ENCODE measurements at regions not wholly inside any gene's neighbourhood (a gene's known extent, or its start where the extent isn't known, plus 50 kb on each side); places are given as distances from the start of the nearest gene placed in this dataset.

DNA sequence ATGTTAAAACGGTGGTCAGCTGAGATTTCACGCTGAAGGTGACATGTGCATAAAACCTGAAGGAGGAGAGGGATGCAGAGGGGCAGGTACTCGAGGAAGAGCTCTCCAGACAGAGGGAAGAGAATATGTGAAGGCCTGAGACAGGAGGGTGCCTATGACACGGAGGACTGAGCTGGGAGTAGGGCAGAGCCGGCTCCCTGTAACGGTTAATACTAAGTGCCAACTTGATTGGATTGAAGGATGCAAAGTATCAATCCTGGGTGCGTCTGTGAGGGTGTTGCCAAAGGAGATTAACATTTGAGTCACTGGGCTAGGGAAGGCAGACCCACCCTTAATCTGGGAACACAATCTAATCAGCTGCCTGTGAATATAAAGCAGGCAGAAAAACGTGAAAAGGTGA lies 136.2 kb upstream of the SYT6 start:
- whole genome bisulfite sequencing, 2 donors, result 71 to 80% methylated on average over 8 of the region's 8 CpGs
- H3K27me3 ChIP-seq, result no peaks in the 10 kb centered on the region
- H3K27ac ChIP-seq, result no peak overlapping the region
- H3K9me3 ChIP-seq, result no peaks in the 10 kb centered on the region
- no peak overlapping the region for H3K4me3 ChIP-seq
- no peaks in the 10 kb centered on the region for H3K4me1 ChIP-seq
- TF ChIP-seq, protein P1, sequence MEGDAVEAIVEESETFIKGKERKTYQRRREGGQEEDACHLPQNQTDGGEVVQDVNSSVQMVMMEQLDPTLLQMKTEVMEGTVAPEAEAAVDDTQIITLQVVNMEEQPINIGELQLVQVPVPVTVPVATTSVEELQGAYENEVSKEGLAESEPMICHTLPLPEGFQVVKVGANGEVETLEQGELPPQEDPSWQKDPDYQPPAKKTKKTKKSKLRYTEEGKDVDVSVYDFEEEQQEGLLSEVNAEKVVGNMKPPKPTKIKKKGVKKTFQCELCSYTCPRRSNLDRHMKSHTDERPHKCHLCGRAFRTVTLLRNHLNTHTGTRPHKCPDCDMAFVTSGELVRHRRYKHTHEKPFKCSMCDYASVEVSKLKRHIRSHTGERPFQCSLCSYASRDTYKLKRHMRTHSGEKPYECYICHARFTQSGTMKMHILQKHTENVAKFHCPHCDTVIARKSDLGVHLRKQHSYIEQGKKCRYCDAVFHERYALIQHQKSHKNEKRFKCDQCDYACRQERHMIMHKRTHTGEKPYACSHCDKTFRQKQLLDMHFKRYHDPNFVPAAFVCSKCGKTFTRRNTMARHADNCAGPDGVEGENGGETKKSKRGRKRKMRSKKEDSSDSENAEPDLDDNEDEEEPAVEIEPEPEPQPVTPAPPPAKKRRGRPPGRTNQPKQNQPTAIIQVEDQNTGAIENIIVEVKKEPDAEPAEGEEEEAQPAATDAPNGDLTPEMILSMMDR (IDR thresholded peaks at IDR 0.05), result no peak
- TF ChIP-seq POLR2A (IDR thresholded peaks at IDR 0.05), result no peak
- TF ChIP-seq POLR2AphosphoS5 (IDR thresholded peaks at IDR 0.05), result no peak
- intact Hi-C loops (cut with DNase I), result no loop called here
- no peaks in the 10 kb centered on the region for H3K36me3 ChIP-seq
- no peak for DNase-seq

DNA sequence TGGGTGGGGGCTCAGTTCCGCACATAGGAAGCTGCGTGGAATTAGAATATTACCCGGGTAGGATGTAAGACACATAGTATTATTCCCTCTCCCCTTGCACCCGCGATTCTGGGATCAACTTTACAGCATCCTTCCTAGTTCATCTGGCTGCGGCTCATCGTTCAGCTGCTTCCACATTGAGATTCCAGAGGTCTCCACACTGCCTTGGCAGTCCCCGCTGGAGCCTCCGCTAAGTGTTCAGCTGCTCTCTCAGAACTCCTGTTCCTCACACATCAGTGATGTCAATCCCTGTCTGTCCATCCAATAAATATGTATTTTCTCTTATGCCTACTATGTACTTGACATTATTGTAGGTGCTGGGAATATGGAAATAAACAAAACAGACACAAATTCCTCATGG lies 135.6 kb upstream of the SYT6 start:
- Histone ChIP-seq H3K4me1 (no peaks in the 10 kb centered on the region), H3K27ac (no peak overlapping the region), H3K4me3 (no peak overlapping the region), H3K36me3 (no peaks in the 10 kb centered on the region), H3K9me3 (no peaks in the 10 kb centered on the region), H3K27me3 (no peaks in the 10 kb centered on the region)
- WGBS, 2 donors, result 79 to 81% methylated on average over 9 of the region's 9 CpGs
- TF ChIP-seq POLR2A (IDR thresholded peaks at IDR 0.05), result no peak
- TF ChIP-seq EP300 (IDR thresholded peaks at IDR 0.05), result no peak
- TF ChIP-seq, protein P1 (IDR thresholded peaks at IDR 0.05), result no peak
- no peak for TF ChIP-seq POLR2AphosphoS5 (IDR thresholded peaks at IDR 0.05)
- intact Hi-C loops (cut with DNase I), result no loop called here
- no peak for DNase-seq

DNA sequence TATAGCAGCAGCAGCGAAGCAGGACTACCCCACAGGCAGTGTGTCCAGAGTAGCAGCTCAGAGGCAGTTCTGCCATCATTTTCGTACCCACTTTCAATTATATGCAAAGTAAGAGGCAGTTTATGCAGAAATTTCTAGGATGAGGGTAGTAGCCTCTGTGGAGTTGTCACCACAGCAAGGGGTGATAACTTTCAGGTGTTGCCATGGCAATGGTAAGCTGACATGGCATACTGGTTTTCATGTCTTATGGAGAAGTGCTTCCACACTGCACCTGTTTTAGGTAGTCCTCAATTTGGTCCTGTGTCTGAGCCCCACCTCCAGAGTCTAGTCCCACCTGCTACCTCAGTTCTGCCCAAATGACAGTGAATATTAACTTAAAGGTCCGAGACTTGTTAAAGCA lies 133.3 kb upstream of the SYT6 start:
- no peak for DNase-seq

DNA sequence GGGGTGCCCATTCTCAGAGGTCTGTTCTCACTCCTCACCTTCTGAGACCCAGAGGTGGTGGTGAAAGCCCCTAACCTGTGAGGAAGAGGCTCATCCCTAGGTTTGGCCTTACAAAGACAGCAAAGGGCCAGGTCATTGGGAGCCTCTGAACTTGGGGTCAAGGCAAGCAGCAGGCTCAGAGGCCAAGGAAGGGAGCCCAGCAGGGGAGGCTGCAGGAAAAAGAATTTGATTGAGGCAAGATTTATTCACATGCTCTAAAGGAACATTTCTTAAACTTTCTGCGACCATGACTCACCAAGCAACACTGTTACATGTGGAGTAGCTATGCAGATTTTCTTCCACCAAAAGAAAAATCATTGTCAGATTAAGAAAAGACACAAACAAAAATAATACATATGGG lies 132.5 kb upstream of the SYT6 start:
- H3K36me3 ChIP-seq, result no peaks in the 10 kb centered on the region
- no peak for TF ChIP-seq EP300 (IDR thresholded peaks at IDR 0.05)
- TF ChIP-seq, protein P1 (IDR thresholded peaks at IDR 0.05), result no peak
- TF ChIP-seq POLR2A (IDR thresholded peaks at IDR 0.05), result no peak
- TF ChIP-seq POLR2AphosphoS5 (IDR thresholded peaks at IDR 0.05), result no peak
- H3K9me3 ChIP-seq, result no peaks in the 10 kb centered on the region
- H3K4me1 ChIP-seq, result no peaks in the 10 kb centered on the region
- DNase-seq, result no peak
- H3K27me3 ChIP-seq, result no peaks in the 10 kb centered on the region
- H3K27ac ChIP-seq, result no peak overlapping the region
- intact Hi-C loops (cut with DNase I), result no loop called here
- 85 to 91% methylated on average over 1 of the region's 1 CpG for WGBS, 2 donors
- H3K4me3 ChIP-seq, result no peak overlapping the region

More for the DNA sequence above, 133.3 kb upstream of the SYT6 start:
- WGBS, 2 donors, result 88% methylated on average over 3 of the region's 3 CpGs
- Histone ChIP-seq H3K4me3 (no peak overlapping the region), H3K27ac (no peak overlapping the region), H3K9me3 (no peaks in the 10 kb centered on the region), H3K36me3 (no peaks in the 10 kb centered on the region), H3K4me1 (no peaks in the 10 kb centered on the region), H3K27me3 (no peaks in the 10 kb centered on the region)
- intact Hi-C loops (cut with DNase I), result no loop called here
- TF ChIP-seq, protein P1 (IDR thresholded peaks at IDR 0.05), result no peak
- TF ChIP-seq EP300 (IDR thresholded peaks at IDR 0.05) (no peak), POLR2AphosphoS5 (IDR thresholded peaks at IDR 0.05) (no peak), POLR2A (IDR thresholded peaks at IDR 0.05) (no peak)

DNA sequence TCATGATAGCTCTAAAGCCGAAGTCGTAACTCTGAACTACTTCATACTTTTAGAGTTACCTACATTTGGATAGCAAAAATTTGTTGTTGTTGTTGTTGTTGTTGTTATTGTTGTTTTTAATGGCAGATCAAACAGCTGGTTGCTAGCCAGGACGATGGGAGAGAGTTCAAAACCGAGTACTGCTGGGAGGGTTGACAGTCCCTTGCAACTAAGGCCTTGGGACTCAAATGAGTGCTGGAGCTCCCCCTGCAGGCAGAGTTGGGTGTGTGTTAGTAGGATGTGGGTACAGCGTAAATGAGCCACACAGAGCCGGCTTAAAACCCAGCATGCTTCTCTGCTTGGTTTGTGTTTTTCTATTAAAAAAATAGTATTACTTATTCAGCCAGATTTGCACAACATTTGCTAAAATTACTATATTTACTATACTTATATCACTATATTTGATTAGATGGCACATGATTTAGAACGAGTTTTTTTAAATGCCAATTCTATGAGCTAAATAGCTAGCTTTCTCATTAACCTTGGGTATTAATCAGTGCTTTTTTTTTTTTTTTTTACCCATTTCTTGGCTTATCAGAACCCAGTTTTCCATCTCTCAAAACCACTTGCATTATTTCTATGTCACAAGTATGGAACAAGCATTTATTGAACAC lies 129.2 kb upstream of the SYT6 start:
- no peak for TF ChIP-seq POLR2AphosphoS5 (IDR thresholded peaks at IDR 0.05)
- TF ChIP-seq POLR2A (IDR thresholded peaks at IDR 0.05), result no peak
- TF ChIP-seq, protein P1 (IDR thresholded peaks at IDR 0.05), result peak; percentile 81 to 85 (median 84)
- TF ChIP-seq EP300 (IDR thresholded peaks at IDR 0.05), result no peak
- no peaks in the 10 kb centered on the region for H3K4me1 ChIP-seq
- H3K4me3 ChIP-seq, result no peak overlapping the region
- no peaks in the 10 kb centered on the region for H3K9me3 ChIP-seq
- no peaks in the 10 kb centered on the region for H3K36me3 ChIP-seq
- no peak overlapping the region for H3K27ac ChIP-seq
- WGBS, 2 donors, result 35 to 40% methylated on average over 7 of the region's 7 CpGs
- peak; percentile 94 for DNase-seq
- H3K27me3 ChIP-seq, result no peaks in the 10 kb centered on the region
- intact Hi-C loops (cut with DNase I), result loop anchor here (1.0 to 5.0 kb wide), 3 partner anchors 191 to 448 kb away; no protein-coding TSS in a partner anchor

Data from sigmoid colon (tissue), 6 donors.